DMS79 (cell line): ENCODE measurements at regions not wholly inside any gene's neighbourhood (a gene's known extent, or its start where the extent isn't known, plus 50 kb on each side); places are given as distances from the start of the nearest gene placed in this dataset.

Experiments
- DNase-seq: peaks from one replicate; lab custom pipeline; 2025; lab: John Stamatoyannopoulos, UW

- DNase-seq, result no peak
Measured at GRCh38 chr2:15889442-15890123, 50.8 kb upstream of the MYCN start.

GRCh38 chr2:15890124-15890754 is 50.1 kb upstream of the MYCN start:
- no peak for DNase-seq
